GM23338 (cell line): ENCODE measurements at regions not wholly inside any gene's neighbourhood (a gene's known extent, or its start where the extent isn't known, plus 50 kb on each side); places are given as distances from the start of the nearest gene placed in this dataset.

ENCODE experiments used
- CREB1 ChIP-seq: fragments of 250-450 bp; sonication (Bioruptor Pico); IDR thresholded peaks from 2 replicates; pipeline ENCODE4 v1.5.0; 2020; ENCODE audit warnings: low read depth, mild to moderate bottlenecking, moderate library complexity
- CTCF ChIP-seq, 2 experiments: fragments of 200-600 bp in 1 of 2; sonication (generic) in 1 of 2; conservative IDR thresholded peaks; 2 replicates each; pipeline versions ENCODE4 v1.5.1 to v1.6.1; 2016 to 2017; ENCODE audit warnings: antibody characterized with exemption in 2 of 2, low read depth in 2 of 2, mild to moderate bottlenecking in 2 of 2, moderate library complexity in 1 of 2
- POLR2AphosphoS5 ChIP-seq: IDR thresholded peaks from 2 replicates; pipeline ENCODE4 v1.6.1; 2016; ENCODE audit warnings: antibody characterized with exemption, low read depth

GRCh38 chr18:56413862-56414261 lies 224.5 kb downstream of the TXNL1 start:
- TF ChIP-seq CTCF (conservative IDR thresholded peaks at IDR 0.05; ENCODE audit: low read depth in 2 of 2), result no peak
- no peak for TF ChIP-seq POLR2AphosphoS5
- TF ChIP-seq CREB1 (CRISPR knock-in tag), result no peak
